ENCODE measurements at regions not wholly inside any gene's neighbourhood (a gene's known extent, or its start where the extent isn't known, plus 50 kb on each side); places are given as distances from the start of the nearest gene placed in this dataset.
A peak's percentile ranks its signal among the peaks of the same experiment; 100 is the strongest.

DNA sequence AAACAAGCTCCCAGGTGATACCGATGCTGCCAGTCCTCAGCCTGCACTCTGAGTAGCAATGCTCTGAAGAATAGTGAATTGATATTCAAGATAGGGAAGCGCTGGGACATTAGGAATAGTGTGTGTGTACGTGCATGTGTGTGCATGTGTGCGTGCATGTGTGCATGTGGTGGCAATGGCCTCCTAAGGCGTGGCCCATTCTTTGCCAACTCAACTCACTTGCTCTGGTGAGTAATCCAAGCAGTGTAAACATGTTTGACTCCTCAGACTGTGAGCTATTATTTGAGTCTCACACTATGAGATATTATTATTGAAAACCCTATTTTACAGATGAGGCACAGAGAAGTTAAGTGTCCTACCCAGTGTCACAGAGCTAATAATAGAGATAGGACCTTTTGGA, 186.6 kb downstream of the RAB11FIP2 start:
- no peak for DNase-seq (ENCODE audit: low spot score)
- Histone ChIP-seq H3K27me3 (no peaks in the 10 kb centered on the region), H3K4me1 (no peaks in the 10 kb centered on the region), H3K9me3 (peaks cover 0 to 10% of the 10 kb centered on the region in 2 donors), H3K4me3 (no peak overlapping the region), H3K27ac (no peak overlapping the region), H3K36me3 (no peaks in the 10 kb centered on the region)
- no peak for TF ChIP-seq CTCF (IDR thresholded peaks at IDR 0.05)

- Histone ChIP-seq H3K27ac (no peak overlapping the region), H3K9me3 (peaks cover 0 to 7% of the 10 kb centered on the region in 2 donors), H3K4me3 (no peak overlapping the region), H3K36me3 (no peaks in the 10 kb centered on the region), H3K27me3 (no peaks in the 10 kb centered on the region), H3K4me1 (no peaks in the 10 kb centered on the region)
- DNase-seq (ENCODE audit: low spot score): no peak
- TF ChIP-seq CTCF (IDR thresholded peaks at IDR 0.05): peak in 1 of 2 donors; percentile 31
These were observed 185.9 kb downstream of the RAB11FIP2 start for GRCh38 chr10:117860823-117861222.

DNA sequence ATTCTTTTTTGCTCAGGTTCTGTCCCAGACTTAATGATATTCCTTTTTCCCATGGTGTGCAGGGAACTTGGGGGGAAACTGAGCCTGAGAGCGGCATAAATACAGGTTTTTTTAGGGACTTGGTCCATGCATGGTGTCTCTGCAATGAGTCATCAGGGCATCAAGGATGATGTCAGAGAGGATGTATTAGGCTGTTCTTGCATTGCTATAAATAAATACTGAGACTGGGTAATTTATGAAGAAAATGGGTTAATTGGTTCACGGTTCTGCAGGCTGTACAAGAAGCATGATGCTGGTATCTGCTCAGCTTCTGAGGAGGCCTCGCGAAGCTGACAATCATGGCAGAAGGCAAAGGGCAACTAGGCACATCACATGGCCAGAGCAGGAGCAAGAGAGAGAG, 185.4 kb downstream of the RAB11FIP2 start:
- H3K27me3 ChIP-seq: no peaks in the 10 kb centered on the region
- no peaks in the 10 kb centered on the region for H3K4me1 ChIP-seq
- no peaks in the 10 kb centered on the region for H3K36me3 ChIP-seq
- no peak overlapping the region for H3K27ac ChIP-seq
- H3K4me3 ChIP-seq: no peak overlapping the region
- TF ChIP-seq CTCF (IDR thresholded peaks at IDR 0.05): no peak
- no peak for DNase-seq (ENCODE audit: low spot score)
- peaks cover 0 to 1% of the 10 kb centered on the region in 2 donors for H3K9me3 ChIP-seq

DNA sequence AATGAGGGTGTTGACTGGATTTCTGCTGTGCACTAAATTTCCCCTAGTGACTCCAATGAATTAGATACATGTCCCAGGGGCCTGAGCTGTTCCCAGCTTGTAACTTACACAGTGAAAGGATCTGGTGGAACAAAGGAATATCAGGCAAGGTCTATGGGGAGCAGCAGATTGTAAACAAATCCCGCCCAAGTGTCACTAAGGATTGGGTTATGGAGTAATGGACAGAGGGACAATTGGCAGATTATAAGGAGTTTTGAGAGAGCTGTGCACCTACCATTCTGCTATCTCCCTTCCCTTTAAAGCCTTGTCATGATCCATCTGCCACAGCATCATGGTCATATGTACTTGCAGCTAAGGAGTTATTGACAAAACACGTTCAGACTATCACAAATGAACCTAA, 183.0 kb downstream of the RAB11FIP2 start:
- TF ChIP-seq CTCF (IDR thresholded peaks at IDR 0.05): no peak
- no peaks in the 10 kb centered on the region for H3K36me3 ChIP-seq
- no peak for DNase-seq (ENCODE audit: low spot score)
- no peaks in the 10 kb centered on the region for H3K27me3 ChIP-seq
- H3K4me3 ChIP-seq: no peak overlapping the region
- no peak overlapping the region for H3K27ac ChIP-seq
- H3K4me1 ChIP-seq: no peaks in the 10 kb centered on the region
- no peaks in the 10 kb centered on the region for H3K9me3 ChIP-seq

- Histone ChIP-seq H3K27me3 (no peaks in the 10 kb centered on the region), H3K4me1 (no peaks in the 10 kb centered on the region), H3K27ac (no peak overlapping the region), H3K4me3 (no peak overlapping the region), H3K9me3 (no peaks in the 10 kb centered on the region), H3K36me3 (no peaks in the 10 kb centered on the region)
- no peak for TF ChIP-seq CTCF (IDR thresholded peaks at IDR 0.05)
- DNase-seq (ENCODE audit: low spot score): no peak
These were observed 180.8 kb downstream of the RAB11FIP2 start for GRCh38 chr10:117865945-117866344.

DNA sequence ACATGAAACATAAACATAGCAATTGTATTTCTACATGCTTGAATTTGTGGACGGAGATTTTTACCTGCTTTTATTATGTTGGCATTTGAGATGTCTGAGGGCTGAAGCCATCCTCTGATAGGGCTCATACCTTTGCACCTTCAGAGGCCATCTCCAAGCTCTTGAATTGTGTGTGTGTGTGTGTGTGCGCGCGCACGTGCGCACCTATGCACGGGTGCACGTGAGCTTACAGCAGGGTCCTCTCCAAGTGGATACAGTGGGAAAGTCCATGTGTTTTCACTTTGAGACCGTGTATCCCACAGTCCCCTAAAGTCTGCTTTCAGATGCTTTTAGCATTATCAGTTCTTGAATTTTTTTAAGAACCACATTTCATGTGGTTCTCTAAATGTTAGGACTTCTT, 178.6 kb downstream of the RAB11FIP2 start:
- Histone ChIP-seq H3K4me1 (no peaks in the 10 kb centered on the region), H3K4me3 (no peak overlapping the region)

More for the DNA sequence above, 178.6 kb downstream of the RAB11FIP2 start:
- Histone ChIP-seq H3K27me3 (no peaks in the 10 kb centered on the region), H3K27ac (no peak overlapping the region), H3K36me3 (no peaks in the 10 kb centered on the region), H3K9me3 (no peaks in the 10 kb centered on the region)
- DNase-seq (ENCODE audit: low spot score): no peak
- no peak for TF ChIP-seq CTCF (IDR thresholded peaks at IDR 0.05)

Measured in right atrium auricular region (tissue), 2 donors.